ENCODE measurements at regions not wholly inside any gene's neighbourhood (a gene's known extent, or its start where the extent isn't known, plus 50 kb on each side); places are given as distances from the start of the nearest gene placed in this dataset.
A peak's percentile ranks its signal among the peaks of the same experiment; 100 is the strongest.

- no peak overlapping the region for H3K4me2 ChIP-seq
- no peak for TF ChIP-seq EZH2phosphoT487 (IDR thresholded peaks at IDR 0.05; ENCODE audit: low read depth, severe bottlenecking, unreplicated experiment)
- TF ChIP-seq, protein P1, sequence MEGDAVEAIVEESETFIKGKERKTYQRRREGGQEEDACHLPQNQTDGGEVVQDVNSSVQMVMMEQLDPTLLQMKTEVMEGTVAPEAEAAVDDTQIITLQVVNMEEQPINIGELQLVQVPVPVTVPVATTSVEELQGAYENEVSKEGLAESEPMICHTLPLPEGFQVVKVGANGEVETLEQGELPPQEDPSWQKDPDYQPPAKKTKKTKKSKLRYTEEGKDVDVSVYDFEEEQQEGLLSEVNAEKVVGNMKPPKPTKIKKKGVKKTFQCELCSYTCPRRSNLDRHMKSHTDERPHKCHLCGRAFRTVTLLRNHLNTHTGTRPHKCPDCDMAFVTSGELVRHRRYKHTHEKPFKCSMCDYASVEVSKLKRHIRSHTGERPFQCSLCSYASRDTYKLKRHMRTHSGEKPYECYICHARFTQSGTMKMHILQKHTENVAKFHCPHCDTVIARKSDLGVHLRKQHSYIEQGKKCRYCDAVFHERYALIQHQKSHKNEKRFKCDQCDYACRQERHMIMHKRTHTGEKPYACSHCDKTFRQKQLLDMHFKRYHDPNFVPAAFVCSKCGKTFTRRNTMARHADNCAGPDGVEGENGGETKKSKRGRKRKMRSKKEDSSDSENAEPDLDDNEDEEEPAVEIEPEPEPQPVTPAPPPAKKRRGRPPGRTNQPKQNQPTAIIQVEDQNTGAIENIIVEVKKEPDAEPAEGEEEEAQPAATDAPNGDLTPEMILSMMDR (IDR thresholded peaks at IDR 0.05; ENCODE audit: poor library complexity), result no peak
- H4K20me1 ChIP-seq (ENCODE audit: insufficient read depth, poor library complexity, severe bottlenecking), result no peaks in the 10 kb centered on the region
- H3K4me3 ChIP-seq, result no peak overlapping the region
- no peaks in the 10 kb centered on the region for H3K27me3 ChIP-seq
- no peaks in the 10 kb centered on the region for H3K36me3 ChIP-seq (replicated peaks; ENCODE audit: insufficient read depth, low read depth)
- no peaks in the 10 kb centered on the region for H3K9me2 ChIP-seq (replicated peaks; ENCODE audit: insufficient read depth)
- 65% methylated on average over 1 of the region's 1 CpG for WGBS (ENCODE audit: low lambda C conversion rate, missing lambda C conversion rate)
- H3K4me1 ChIP-seq (ENCODE audit: insufficient read depth), result no peaks in the 10 kb centered on the region
- no peak for DNase-seq (ENCODE audit: low spot score)
- H3K79me2 ChIP-seq, result no peaks in the 10 kb centered on the region
- H2AFZ ChIP-seq, result no peak overlapping the region
- no peaks in the 10 kb centered on the region for H3K9me3 ChIP-seq (ENCODE audit: low read depth)
- no peak overlapping the region for H3K27ac ChIP-seq
Observed at GRCh38 chr4:166491635-166492034, 618.6 kb downstream of the TLL1 start.

DNA sequence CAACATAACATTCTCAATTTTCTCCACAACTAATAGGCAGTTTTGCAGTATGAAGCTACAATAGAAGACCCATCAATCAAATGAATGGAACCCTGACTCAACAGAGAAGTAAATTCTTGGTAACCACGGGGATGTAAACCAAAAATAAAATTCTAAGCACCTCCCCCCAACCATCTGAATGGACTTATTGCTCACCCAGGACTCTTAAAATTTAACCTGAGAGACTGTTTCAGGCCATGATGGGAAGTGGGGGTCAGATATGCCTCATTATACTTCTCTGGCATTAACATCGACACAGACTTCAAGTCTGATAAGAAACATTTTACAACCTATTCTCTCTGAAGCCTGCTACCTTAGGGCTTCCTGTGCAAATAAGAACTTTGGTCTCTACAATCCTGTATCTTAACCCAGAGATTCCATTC is 620.9 kb downstream of the TLL1 start:
- Histone ChIP-seq H3K79me2 (no peaks in the 10 kb centered on the region), H4K20me1 (ENCODE audit: insufficient read depth, poor library complexity, severe bottlenecking) (no peaks in the 10 kb centered on the region), H3K4me1 (ENCODE audit: insufficient read depth) (peaks cover 7% of the 10 kb centered on the region), H3K9me3 (ENCODE audit: low read depth) (no peaks in the 10 kb centered on the region), H3K4me2 (no peak overlapping the region), H3K27ac (no peak overlapping the region), H3K9me2 (replicated peaks; ENCODE audit: insufficient read depth) (no peaks in the 10 kb centered on the region), H3K27me3 (no peaks in the 10 kb centered on the region), H2AFZ (no peak overlapping the region), H3K4me3 (no peak overlapping the region), H3K36me3 (replicated peaks; ENCODE audit: insufficient read depth, low read depth) (no peaks in the 10 kb centered on the region)
- TF ChIP-seq EZH2 (IDR thresholded peaks at IDR 0.05; ENCODE audit: borderline replicate concordance), result no peak
- DNase-seq (ENCODE audit: low spot score), result peak; percentile 27
- WGBS (ENCODE audit: low lambda C conversion rate, missing lambda C conversion rate), result 18% methylated on average over 2 of the region's 2 CpGs

GRCh38 chr4:166498546-166498945 is 625.5 kb downstream of the TLL1 start:
- Histone ChIP-seq H3K4me2 (peak overlapping the region; percentile 18), H3K4me1 (ENCODE audit: insufficient read depth) (peaks cover 13% of the 10 kb centered on the region), H3K9me2 (replicated peaks; ENCODE audit: insufficient read depth) (no peaks in the 10 kb centered on the region), H3K79me2 (no peaks in the 10 kb centered on the region), H2AFZ (no peak overlapping the region), H3K36me3 (replicated peaks; ENCODE audit: insufficient read depth, low read depth) (no peaks in the 10 kb centered on the region), H3K4me3 (no peak overlapping the region), H4K20me1 (ENCODE audit: insufficient read depth, poor library complexity, severe bottlenecking) (no peaks in the 10 kb centered on the region), H3K27me3 (no peaks in the 10 kb centered on the region), H3K9me3 (ENCODE audit: low read depth) (no peaks in the 10 kb centered on the region), H3K27ac (peak overlapping the region; percentile 14)
- WGBS (ENCODE audit: low lambda C conversion rate, missing lambda C conversion rate), result 56% methylated on average over 3 of the region's 3 CpGs
- DNase-seq (ENCODE audit: low spot score), result peak; percentile 19
- TF ChIP-seq EZH2phosphoT487 (IDR thresholded peaks at IDR 0.05; ENCODE audit: low read depth, severe bottlenecking, unreplicated experiment), result no peak
- no peak for TF ChIP-seq EZH2 (IDR thresholded peaks at IDR 0.05; ENCODE audit: borderline replicate concordance)
- TF ChIP-seq, protein P1 (IDR thresholded peaks at IDR 0.05; ENCODE audit: poor library complexity), result no peak

DNA sequence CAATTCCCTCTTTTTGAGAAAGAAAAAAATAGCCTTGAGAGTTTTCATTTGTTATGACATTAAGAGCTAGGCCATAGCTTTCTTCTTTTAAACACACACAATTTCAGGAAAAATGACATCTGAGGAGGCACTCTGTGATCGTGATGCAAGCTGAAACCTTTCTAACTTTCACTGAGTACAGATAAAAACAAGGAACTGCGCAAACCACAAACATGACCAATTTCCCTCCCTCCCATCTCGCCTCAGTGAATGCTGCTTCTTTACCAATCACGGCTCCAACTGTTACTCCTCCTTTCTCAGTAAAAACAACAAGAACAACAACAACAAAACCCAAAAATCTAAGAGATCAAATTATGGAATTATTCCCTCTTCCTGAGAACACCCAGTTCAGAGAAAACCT is 626.8 kb downstream of the TLL1 start:
- peaks cover 13% of the 10 kb centered on the region for H3K4me1 ChIP-seq (ENCODE audit: insufficient read depth)
- H3K4me3 ChIP-seq, result no peak overlapping the region
- DNase-seq (ENCODE audit: low spot score), result no peak
- TF ChIP-seq EZH2 (IDR thresholded peaks at IDR 0.05; ENCODE audit: borderline replicate concordance), result no peak
- WGBS (ENCODE audit: low lambda C conversion rate, missing lambda C conversion rate), result 21% methylated on average over 4 of the region's 4 CpGs
- no peaks in the 10 kb centered on the region for H3K9me2 ChIP-seq (replicated peaks; ENCODE audit: insufficient read depth)
- H2AFZ ChIP-seq, result no peak overlapping the region
- no peaks in the 10 kb centered on the region for H4K20me1 ChIP-seq (ENCODE audit: insufficient read depth, poor library complexity, severe bottlenecking)
- H3K4me2 ChIP-seq, result no peak overlapping the region
- H3K9me3 ChIP-seq (ENCODE audit: low read depth), result no peaks in the 10 kb centered on the region
- H3K27me3 ChIP-seq, result no peaks in the 10 kb centered on the region
- no peaks in the 10 kb centered on the region for H3K36me3 ChIP-seq (replicated peaks; ENCODE audit: insufficient read depth, low read depth)
- peak overlapping the region; percentile 10 for H3K27ac ChIP-seq
- no peaks in the 10 kb centered on the region for H3K79me2 ChIP-seq
